Body of pancreas (tissue), 4 donors: ENCODE measurements at regions not wholly inside any gene's neighbourhood (a gene's known extent, or its start where the extent isn't known, plus 50 kb on each side); places are given as distances from the start of the nearest gene placed in this dataset.

Source experiments
- ATAC-seq: fragments of 150-250 bp; one replicate; pipeline ENCODE4 v1.9.1; 2016
- DNase-seq, 4 donors: peaks; one replicate each; pipeline ENCODE4 v3.0.0-alpha.2; 2019
- H3K27ac ChIP-seq, 4 donors: fragments of 200-600 bp; sonication (generic); 1 replicate in 3 of 4; 2 replicates in 1 of 4; pipeline versions ENCODE4 v1.5.1 to v1.6.1; 2016 to 2019; ENCODE audit warnings: mild to moderate bottlenecking in 1 of 4, mixed read lengths in 1 of 4, moderate library complexity in 1 of 4
- H3K27me3 ChIP-seq, 2 donors: fragments of 200-600 bp; sonication (generic); one replicate each; pipeline ENCODE4 v1.6.0; 2016; ENCODE audit warnings: mild to moderate bottlenecking in 1 of 2
- H3K36me3 ChIP-seq, 2 donors: fragments of 200-600 bp; sonication (generic); replicated peaks in 1 of 2; 2 replicates each; pipeline ENCODE4 v1.5.1; 2016; ENCODE audit warnings: low read depth in 2 of 2; ENCODE audit not compliant: insufficient read depth in 1 of 2
- H3K4me1 ChIP-seq: fragments of 200-600 bp; sonication (generic); one replicate; pipeline ENCODE4 v1.6.0; 2016
- H3K4me3 ChIP-seq, 2 donors: fragments of 200-600 bp; sonication (generic); 1 replicate in 1 of 2; 2 replicates in 1 of 2; pipeline ENCODE4 v1.5.1; 2016 to 2019
- H3K9me3 ChIP-seq, 3 donors: fragments of 200-600 bp; sonication (generic); 1 replicate in 2 of 3; 2 replicates in 1 of 3; pipeline ENCODE4 v1.5.1; 2016
- CTCF ChIP-seq, 7 experiments: fragments of 450-650 bp in 4 of 7; fragments of 200-600 bp in 3 of 7; sonication (generic) in 3 of 7; IDR thresholded peaks; one replicate each; pipeline ENCODE4 v1.5.1; 2016 to 2019; ENCODE audit warnings: antibody characterized with exemption in 7 of 7
- POLR2A ChIP-seq, 3 donors: fragments of 450-650 bp; IDR thresholded peaks; one replicate each; pipeline ENCODE4 v1.6.1; 2016; ENCODE audit warnings: antibody characterized with exemption in 3 of 3, mild to moderate bottlenecking in 2 of 3
- WGBS, 2 donors: methylation state at CpG; one replicate each; pipeline ENCODE4 v1.1.5; 2017; 5-methylcytosine and 5-hydroxymethylcytosine counted together
- intact Hi-C: fragments of 100-400 bp; cut with DNase I; formaldehyde crosslinking; loops from one replicate; pipeline ENCODE4 v1.15.1; 2023

GRCh38 chr4:129193357-129194100 is 97.6 kb downstream of the C4orf33 start:
- no peak for TF ChIP-seq POLR2A (IDR thresholded peaks at IDR 0.05)
- no peak for TF ChIP-seq CTCF (IDR thresholded peaks at IDR 0.05)
- Histone ChIP-seq H3K4me1 (no peaks in the 10 kb centered on the region), H3K27ac (no peak overlapping the region), H3K4me3 (no peak overlapping the region), H3K27me3 (peaks cover 0 to 3% of the 10 kb centered on the region in 2 donors), H3K9me3 (no peaks in the 10 kb centered on the region), H3K36me3 (no peaks in the 10 kb centered on the region)
- ATAC-seq (no peak), DNase-seq (no peak)
- 73 to 74% methylated on average over 3 of the region's 3 CpGs for WGBS, 2 donors
- intact Hi-C loops: no loop called here

GRCh38 chr4:129208481-129208880 is 112.5 kb downstream of the C4orf33 start:
- TF ChIP-seq CTCF (IDR thresholded peaks at IDR 0.05) (no peak), POLR2A (IDR thresholded peaks at IDR 0.05) (no peak)
- H3K9me3 ChIP-seq: no peaks in the 10 kb centered on the region
- H3K4me3 ChIP-seq: no peak overlapping the region
- no peaks in the 10 kb centered on the region for H3K4me1 ChIP-seq
- H3K27me3 ChIP-seq: no peaks in the 10 kb centered on the region
- no peaks in the 10 kb centered on the region for H3K36me3 ChIP-seq
- no peak overlapping the region for H3K27ac ChIP-seq
- intact Hi-C loops: no loop called here
- 71 to 77% methylated on average over 3 of the region's 3 CpGs for WGBS, 2 donors
- ATAC-seq: no peak
- no peak for DNase-seq

GRCh38 chr4:129213692-129214091 is 117.7 kb downstream of the C4orf33 start:
- Histone ChIP-seq H3K27me3 (no peaks in the 10 kb centered on the region), H3K27ac (no peak overlapping the region), H3K4me3 (no peak overlapping the region), H3K4me1 (no peaks in the 10 kb centered on the region), H3K36me3 (no peaks in the 10 kb centered on the region), H3K9me3 (no peaks in the 10 kb centered on the region)
- no peak for TF ChIP-seq CTCF (IDR thresholded peaks at IDR 0.05)
- TF ChIP-seq POLR2A (IDR thresholded peaks at IDR 0.05): no peak
- intact Hi-C loops: no loop called here
- ATAC-seq (no peak), DNase-seq (no peak)
- WGBS, 2 donors: 46 to 54% methylated on average over 1 of the region's 1 CpG

- H3K4me1 ChIP-seq: no peaks in the 10 kb centered on the region
- no peaks in the 10 kb centered on the region for H3K36me3 ChIP-seq
- TF ChIP-seq POLR2A (IDR thresholded peaks at IDR 0.05) (no peak), CTCF (IDR thresholded peaks at IDR 0.05) (peak in 3 of 7 experiments; percentile 12 to 16 (median 15))
- H3K27ac ChIP-seq: no peak overlapping the region
- no peak overlapping the region for H3K4me3 ChIP-seq
- intact Hi-C loops: no loop called here
- no peaks in the 10 kb centered on the region for H3K9me3 ChIP-seq
- ATAC-seq (no peak), DNase-seq (no peak)
- WGBS, 2 donors: 39 to 54% methylated on average over 4 of the region's 4 CpGs
- H3K27me3 ChIP-seq: no peaks in the 10 kb centered on the region
These were observed 122.4 kb downstream of the C4orf33 start for GRCh38 chr4:129218360-129218759.

- intact Hi-C loops: no loop called here
- DNase-seq (no peak), ATAC-seq (no peak)
- H3K27me3 ChIP-seq: no peaks in the 10 kb centered on the region
- TF ChIP-seq POLR2A (IDR thresholded peaks at IDR 0.05): no peak
- TF ChIP-seq CTCF (IDR thresholded peaks at IDR 0.05): no peak
- H3K27ac ChIP-seq: no peak overlapping the region
- no peaks in the 10 kb centered on the region for H3K4me1 ChIP-seq
- no peak overlapping the region for H3K4me3 ChIP-seq
- H3K9me3 ChIP-seq: no peaks in the 10 kb centered on the region
- no peaks in the 10 kb centered on the region for H3K36me3 ChIP-seq
- 46 to 65% methylated on average over 1 of the region's 1 CpG for WGBS, 2 donors
These were observed 122.9 kb downstream of the C4orf33 start for GRCh38 chr4:129218897-129219296.
